SH-SY5Y (cell line): ENCODE measurements at regions not wholly inside any gene's neighbourhood (a gene's known extent, or its start where the extent isn't known, plus 50 kb on each side); places are given as distances from the start of the nearest gene placed in this dataset.

Experiments used
- GATA2 ChIP-seq: IDR thresholded peaks from 2 replicates; pipeline ENCODE4 v1.6.1; 2011; ENCODE audit warnings: mild to moderate bottlenecking, low read depth, low read length
- GATA3 ChIP-seq: IDR thresholded peaks from 2 replicates; pipeline ENCODE4 v1.6.1; 2011; ENCODE audit warnings: low read depth, mild to moderate bottlenecking, low read length, moderate library complexity

DNA sequence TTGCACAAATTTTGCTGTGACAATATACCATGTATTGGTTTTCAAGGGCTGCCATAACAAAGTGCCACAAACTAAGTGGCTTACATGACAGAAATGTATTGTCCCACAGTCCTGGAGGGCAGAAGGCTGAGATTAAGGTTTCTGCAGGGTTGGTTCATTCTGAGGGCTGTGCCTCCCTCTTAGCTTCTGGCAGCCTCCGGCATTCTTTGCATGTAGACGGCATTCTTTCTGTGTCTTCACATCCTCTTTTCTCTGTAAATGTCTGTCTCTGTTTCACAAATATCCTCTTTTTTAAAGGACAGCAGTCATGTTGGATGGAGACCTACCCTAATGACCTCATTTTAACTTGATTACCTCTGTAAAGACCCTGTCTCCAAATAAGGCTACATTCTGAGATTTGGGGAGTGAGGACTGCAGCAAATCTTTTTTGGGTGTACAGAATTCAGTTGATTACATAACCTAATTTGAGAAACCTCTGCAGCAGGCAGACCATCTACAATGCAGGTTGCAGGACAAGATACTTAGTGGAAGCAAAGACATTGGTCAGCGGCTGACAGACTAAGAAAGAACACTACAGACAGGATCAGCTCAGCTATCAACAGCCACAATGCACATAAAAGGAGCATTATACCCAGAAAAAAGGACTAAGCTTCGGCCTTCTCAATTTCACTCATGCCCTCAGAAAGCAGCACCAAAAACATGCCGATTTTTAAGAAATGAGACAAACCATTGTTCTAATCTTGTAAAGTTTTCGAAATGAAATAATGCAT lies 84.6 kb upstream of the FAM3C start:
- TF ChIP-seq GATA2: no peak
- TF ChIP-seq GATA3: no peak
